HCT116 (cell line): ENCODE measurements at regions not wholly inside any gene's neighbourhood (a gene's known extent, or its start where the extent isn't known, plus 50 kb on each side); places are given as distances from the start of the nearest gene placed in this dataset.

Source experiments
- ATAC-seq: fragments of 200-7000 bp; cut with Tn5 transposase; 2 replicates; pipeline ENCODE4 v1.9.1; 2020; ENCODE audit warnings: mild to moderate bottlenecking, moderate library complexity
- BruUV-seq: library from RNA; stranded (reverse); fragments of 400-500 nt; replicated peaks from 2 replicates; lab custom pipeline; 2021; lab: Mats Ljungman, UMichigan
- CTCF ChIA-PET: fragments of 300-600 bp; sonication (Branson Sonifier 250); formaldehyde crosslinking; loops from one replicate; lab custom pipeline; 2021; ENCODE audit warnings: antibody characterized with exemption; lab: Charles Lee
- POLR2A ChIA-PET: fragments of 300-600, 350-600 bp; sonication (Branson Sonifier 250); formaldehyde crosslinking; loops from one replicate; lab custom pipeline; 2021; ENCODE audit warnings: antibody characterized with exemption; lab: Charles Lee
- RAD21 ChIA-PET, 2 experiments: fragments of 300-600 bp; sonication (Branson Sonifier 250); formaldehyde crosslinking; loops; one replicate each; lab custom pipeline; 2023; ENCODE audit warnings: low total read pairs in 2 of 2; ENCODE audit not compliant: uncharacterized antibody in 2 of 2, unreplicated experiment in 2 of 2, low non-redundant PET in 1 of 2; lab: Charles Lee
- DNase-seq: peaks from one replicate; pipeline ENCODE4 v3.0.0-alpha.2; 2010; ENCODE audit warnings: low read depth, low spot score
- H2AFZ ChIP-seq: fragments of 200-600 bp; shearing (Covaris generic), sonication (generic); 2 replicates; pipeline ENCODE4 v1.6.1; 2017; ENCODE audit warnings: low read depth, mixed run types, mixed read lengths, antibody characterized with exemption, low read length; ENCODE audit not compliant: poor library complexity, severe bottlenecking
- H3K27ac ChIP-seq: 2 replicates; pipeline ENCODE4 v1.5.1; 2012; ENCODE audit warnings: low read depth, low read length
- H3K27me3 ChIP-seq: fragments of 200-600 bp; sonication (generic); 2 replicates; pipeline ENCODE4 v1.6.1; 2016; ENCODE audit warnings: mixed run types, low read length, mixed read lengths; ENCODE audit not compliant: insufficient read depth
- H3K36me3 ChIP-seq, 2 experiments: fragments of 200-500 bp in 1 of 2; fragments of 200-600 bp in 1 of 2; sonication (Bioruptor generic) in 1 of 2; sonication (generic) in 1 of 2; 2 replicates each; pipeline versions ENCODE4 v1.5.1 to v1.6.1; 2014 to 2016; ENCODE audit warnings: low read length in 2 of 2, inconsistent platforms in 1 of 2, mixed read lengths in 1 of 2, mixed run types in 1 of 2; ENCODE audit not compliant: insufficient read depth in 2 of 2, control insufficient read depth in 1 of 2
- H3K4me1 ChIP-seq, 2 experiments: fragments of 200-600 bp in 1 of 2; sonication (generic) in 1 of 2; 2 replicates each; pipeline versions ENCODE4 v1.5.1 to v1.6.1; 2012 to 2017; ENCODE audit warnings: low read length in 2 of 2, inconsistent platforms in 1 of 2, mild to moderate bottlenecking in 1 of 2, mixed read lengths in 1 of 2, mixed run types in 1 of 2, moderate library complexity in 1 of 2; ENCODE audit not compliant: insufficient read depth in 2 of 2, control insufficient read depth in 1 of 2
- H3K4me2 ChIP-seq: fragments of 200-600 bp; sonication (generic); 2 replicates; pipeline ENCODE4 v1.6.1; 2017; ENCODE audit warnings: mixed run types, low read length, mixed read lengths
- H3K4me3 ChIP-seq, 2 experiments: fragments of 200-600 bp in 1 of 2; sonication (generic) in 1 of 2; replicated peaks in 1 of 2; 2 replicates each; pipeline ENCODE4 v1.5.1; 2011 to 2016; ENCODE audit warnings: low read length in 2 of 2, control low read depth in 1 of 2, low read depth in 1 of 2, mild to moderate bottlenecking in 1 of 2, mixed read lengths in 1 of 2, mixed run types in 1 of 2
- H3K79me2 ChIP-seq: fragments of 200-600 bp; sonication (generic); 2 replicates; pipeline ENCODE4 v1.6.1; 2017; ENCODE audit warnings: mild to moderate bottlenecking, mixed run types, low read length, moderate library complexity, mixed read lengths; ENCODE audit not compliant: insufficient read depth
- H3K9ac ChIP-seq: fragments of 200-600 bp; sonication (generic); 2 replicates; pipeline ENCODE4 v1.6.1; 2016; ENCODE audit warnings: low read length, mixed read lengths
- H3K9me2 ChIP-seq: fragments of 200-600 bp; sonication (generic), shearing (Covaris generic); 2 replicates; pipeline ENCODE4 v1.6.1; 2017; ENCODE audit warnings: mixed run types, mild to moderate bottlenecking, moderate library complexity; ENCODE audit not compliant: insufficient read depth
- H3K9me3 ChIP-seq, 2 experiments: fragments of 200-500 bp in 1 of 2; fragments of 200-600 bp in 1 of 2; sonication (Bioruptor generic) in 1 of 2; sonication (generic) in 1 of 2; 2 replicates each; pipeline ENCODE4 v1.6.1; 2014 to 2017; ENCODE audit warnings: low read length in 2 of 2, mixed read lengths in 2 of 2, inconsistent platforms in 1 of 2, low read depth in 1 of 2, mild to moderate bottlenecking in 1 of 2, mixed run types in 1 of 2, moderate library complexity in 1 of 2; ENCODE audit not compliant: control insufficient read depth in 1 of 2, insufficient read depth in 1 of 2
- H4K20me1 ChIP-seq: fragments of 200-600 bp; sonication (generic), shearing (Covaris generic); 2 replicates; pipeline ENCODE4 v1.6.1; 2017; ENCODE audit warnings: mixed run types, mild to moderate bottlenecking, moderate library complexity; ENCODE audit not compliant: insufficient read depth
- CBX3 ChIP-seq: IDR thresholded peaks from 2 replicates; pipeline ENCODE4 v1.6.1; 2012; ENCODE audit warnings: low read depth
- ELF1 ChIP-seq: IDR thresholded peaks from 2 replicates; pipeline ENCODE4 v1.6.1; 2012; ENCODE audit warnings: low read depth, borderline replicate concordance
- EZH2 ChIP-seq: fragments of 200-600 bp; sonication (generic); IDR thresholded peaks from 2 replicates; pipeline ENCODE4 v1.6.1; 2017; ENCODE audit warnings: antibody characterized with exemption, mixed run types
- EZH2phosphoT487 ChIP-seq: fragments of 200-600 bp; IDR thresholded peaks from 2 replicates; pipeline ENCODE4 v1.6.1; 2018; ENCODE audit warnings: antibody characterized with exemption, borderline replicate concordance
- JUND ChIP-seq: IDR thresholded peaks from 2 replicates; pipeline ENCODE4 v1.6.1; 2012
- POLR2A ChIP-seq: IDR thresholded peaks from 2 replicates; pipeline ENCODE4 v1.7.0; 2011; ENCODE audit warnings: borderline replicate concordance; ENCODE audit not compliant: insufficient read depth, insufficient read length; ENCODE audit errors: extremely low read depth
- POLR2AphosphoS5 ChIP-seq: IDR thresholded peaks from 2 replicates; pipeline ENCODE4 v1.6.1; 2011; ENCODE audit warnings: mild to moderate bottlenecking, low read depth, low read length, moderate library complexity
- RAD21 ChIP-seq: IDR thresholded peaks from 2 replicates; pipeline ENCODE4 v1.6.1; 2012; ENCODE audit warnings: low read depth, mild to moderate bottlenecking
- SIN3A ChIP-seq: IDR thresholded peaks from 2 replicates; pipeline ENCODE4 v1.6.1; 2012; ENCODE audit warnings: low read depth
- SRF ChIP-seq: IDR thresholded peaks from 2 replicates; pipeline ENCODE4 v1.6.1; 2012; ENCODE audit warnings: low read depth
- TCF7L2 ChIP-seq: IDR thresholded peaks from 2 replicates; pipeline ENCODE4 v1.7.0; 2011; ENCODE audit warnings: borderline replicate concordance, inconsistent platforms; ENCODE audit not compliant: insufficient read depth, insufficient read length; ENCODE audit errors: extremely low read depth
- YY1 ChIP-seq: IDR thresholded peaks from 2 replicates; pipeline ENCODE4 v1.6.1; 2011; ENCODE audit warnings: low read length, low read depth, moderate library complexity, mild to moderate bottlenecking; ENCODE audit not compliant: insufficient replicate concordance; ENCODE audit errors: extremely low read depth
- ZBTB33 ChIP-seq: IDR thresholded peaks from 2 replicates; pipeline ENCODE4 v1.6.1; 2011; ENCODE audit warnings: mild to moderate bottlenecking, low read length, moderate library complexity; ENCODE audit not compliant: insufficient replicate concordance; ENCODE audit errors: extremely low read depth
- ZFX ChIP-seq: fragments of 450-650 bp; IDR thresholded peaks from 2 replicates; pipeline ENCODE4 v1.6.1; 2017
- ZNF274 ChIP-seq: fragments of 200-500 bp; sonication (Bioruptor generic); IDR thresholded peaks from 2 replicates; pipeline ENCODE4 v1.6.1; 2014; ENCODE audit warnings: mild to moderate bottlenecking, low read depth, low read length, inconsistent platforms
- intact Hi-C: fragments of 100-400 bp; cut with micrococcal nuclease; formaldehyde crosslinking; loops from 2 replicates; pipeline ENCODE4 v1.10.0; 2022
- TF ChIP-seq, protein P1 (sequence below): IDR thresholded peaks from 2 replicates; pipeline ENCODE4 v1.6.1; 2012; ENCODE audit warnings: low read depth
- TF ChIP-seq, protein P2 (sequence below): IDR thresholded peaks from 2 replicates; pipeline ENCODE4 v1.6.1; 2012

GRCh38 chr5:39998518-39998917 is 573.7 kb upstream of the DAB2 start:
- intact Hi-C loops = no loop called here
- Histone ChIP-seq H3K27me3 (no peaks in the 10 kb centered on the region), H2AFZ (no peak overlapping the region), H3K79me2 (no peaks in the 10 kb centered on the region), H3K9me3 (no peaks in the 10 kb centered on the region), H4K20me1 (no peaks in the 10 kb centered on the region), H3K9me2 (no peaks in the 10 kb centered on the region), H3K9ac (no peak overlapping the region), H3K4me2 (no peak overlapping the region), H3K27ac (no peak overlapping the region), H3K4me3 (no peak overlapping the region), H3K36me3 (no peaks in the 10 kb centered on the region), H3K4me1 (no peaks in the 10 kb centered on the region)
- CTCF ChIA-PET = no interaction called here
- DNase-seq (no peak), ATAC-seq (no peak)
- RAD21 ChIA-PET = no interaction called here
- POLR2A ChIA-PET = no interaction called here
- no peak for TF ChIP-seq JUND
- TF ChIP-seq ZFX = no peak
- no peak for TF ChIP-seq EZH2phosphoT487
- no peak for TF ChIP-seq TCF7L2
- no peak for TF ChIP-seq CBX3
- no peak for TF ChIP-seq ELF1
- TF ChIP-seq SIN3A = no peak
- TF ChIP-seq, protein P1, sequence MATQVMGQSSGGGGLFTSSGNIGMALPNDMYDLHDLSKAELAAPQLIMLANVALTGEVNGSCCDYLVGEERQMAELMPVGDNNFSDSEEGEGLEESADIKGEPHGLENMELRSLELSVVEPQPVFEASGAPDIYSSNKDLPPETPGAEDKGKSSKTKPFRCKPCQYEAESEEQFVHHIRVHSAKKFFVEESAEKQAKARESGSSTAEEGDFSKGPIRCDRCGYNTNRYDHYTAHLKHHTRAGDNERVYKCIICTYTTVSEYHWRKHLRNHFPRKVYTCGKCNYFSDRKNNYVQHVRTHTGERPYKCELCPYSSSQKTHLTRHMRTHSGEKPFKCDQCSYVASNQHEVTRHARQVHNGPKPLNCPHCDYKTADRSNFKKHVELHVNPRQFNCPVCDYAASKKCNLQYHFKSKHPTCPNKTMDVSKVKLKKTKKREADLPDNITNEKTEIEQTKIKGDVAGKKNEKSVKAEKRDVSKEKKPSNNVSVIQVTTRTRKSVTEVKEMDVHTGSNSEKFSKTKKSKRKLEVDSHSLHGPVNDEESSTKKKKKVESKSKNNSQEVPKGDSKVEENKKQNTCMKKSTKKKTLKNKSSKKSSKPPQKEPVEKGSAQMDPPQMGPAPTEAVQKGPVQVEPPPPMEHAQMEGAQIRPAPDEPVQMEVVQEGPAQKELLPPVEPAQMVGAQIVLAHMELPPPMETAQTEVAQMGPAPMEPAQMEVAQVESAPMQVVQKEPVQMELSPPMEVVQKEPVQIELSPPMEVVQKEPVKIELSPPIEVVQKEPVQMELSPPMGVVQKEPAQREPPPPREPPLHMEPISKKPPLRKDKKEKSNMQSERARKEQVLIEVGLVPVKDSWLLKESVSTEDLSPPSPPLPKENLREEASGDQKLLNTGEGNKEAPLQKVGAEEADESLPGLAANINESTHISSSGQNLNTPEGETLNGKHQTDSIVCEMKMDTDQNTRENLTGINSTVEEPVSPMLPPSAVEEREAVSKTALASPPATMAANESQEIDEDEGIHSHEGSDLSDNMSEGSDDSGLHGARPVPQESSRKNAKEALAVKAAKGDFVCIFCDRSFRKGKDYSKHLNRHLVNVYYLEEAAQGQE = no peak
- TF ChIP-seq YY1 = no peak
- no peak for TF ChIP-seq SRF
- no peak for TF ChIP-seq EZH2
- TF ChIP-seq, protein P2, sequence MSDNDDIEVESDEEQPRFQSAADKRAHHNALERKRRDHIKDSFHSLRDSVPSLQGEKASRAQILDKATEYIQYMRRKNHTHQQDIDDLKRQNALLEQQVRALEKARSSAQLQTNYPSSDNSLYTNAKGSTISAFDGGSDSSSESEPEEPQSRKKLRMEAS = no peak
- no peak for TF ChIP-seq ZBTB33
- no peak for TF ChIP-seq RAD21
- no peak for TF ChIP-seq ZNF274
- TF ChIP-seq POLR2AphosphoS5 = no peak
- TF ChIP-seq POLR2A = no peak
- BruUV-seq = no TSS peak
